ENCODE measurements at regions not wholly inside any gene's neighbourhood (a gene's known extent, or its start where the extent isn't known, plus 50 kb on each side); places are given as distances from the start of the nearest gene placed in this dataset.
"Not testable (repeated sequence)": the region's sequence is repeated elsewhere in the genome, so short reads cannot be mapped to it uniquely, and the experiment has no call there.

- no peak overlapping the region for H3K4me3 ChIP-seq
- no peak for ATAC-seq
- DNase-seq: no peak
- no peak overlapping the region for H3K27ac ChIP-seq
- no peak for TF ChIP-seq POLR2A (IDR thresholded peaks at IDR 0.05)
- no peak for TF ChIP-seq CTCF (IDR thresholded peaks at IDR 0.05)
- H3K9me3 ChIP-seq: no peaks in the 10 kb centered on the region
- no peaks in the 10 kb centered on the region for H3K36me3 ChIP-seq
- intact Hi-C loops (cut with DNase I): no loop called here
- no peaks in the 10 kb centered on the region for H3K4me1 ChIP-seq
- H3K27me3 ChIP-seq: no peaks in the 10 kb centered on the region
- WGBS (ENCODE audit: insufficient coverage, low coverage, low lambda C conversion rate, missing lambda C conversion rate): 55% methylated on average over 1 of the region's 1 CpG
These were observed 202.3 kb upstream of the STAC start for GRCh38 chr3:36178018-36178417.

GRCh38 chr3:36182024-36182423 is 198.3 kb upstream of the STAC start:
- 62% methylated on average over 2 of the region's 2 CpGs for WGBS (ENCODE audit: insufficient coverage, low coverage, low lambda C conversion rate, missing lambda C conversion rate)
- ATAC-seq: no peak
- Histone ChIP-seq H3K27me3 (no peaks in the 10 kb centered on the region), H3K36me3 (no peaks in the 10 kb centered on the region), H3K27ac (no peak overlapping the region), H3K4me3 (no peak overlapping the region), H3K9me3 (no peaks in the 10 kb centered on the region), H3K4me1 (no peaks in the 10 kb centered on the region)
- no peak for TF ChIP-seq CTCF (IDR thresholded peaks at IDR 0.05)
- intact Hi-C loops (cut with DNase I): no loop called here
- DNase-seq: no peak

GRCh38 chr3:36187197-36187596 is 193.1 kb upstream of the STAC start:
- ATAC-seq; H3K9me3 ChIP-seq; DNase-seq; H3K36me3 ChIP-seq; H3K27ac ChIP-seq; intact Hi-C loops (cut with DNase I); H3K27me3 ChIP-seq; H3K4me1 ChIP-seq; H3K4me3 ChIP-seq: not testable (repeated sequence)
- WGBS (ENCODE audit: insufficient coverage, low coverage, low lambda C conversion rate, missing lambda C conversion rate): 42% methylated on average over 2 of the region's 2 CpGs

GRCh38 chr3:36192901-36193300 is 187.4 kb upstream of the STAC start:
- no peak for ATAC-seq

GRCh38 chr3:36193448-36193847 is 186.9 kb upstream of the STAC start:
- no peak for DNase-seq
- Histone ChIP-seq H3K4me1 (no peaks in the 10 kb centered on the region), H3K4me3 (no peak overlapping the region), H3K9me3 (no peaks in the 10 kb centered on the region), H3K27ac (no peak overlapping the region), H3K27me3 (no peaks in the 10 kb centered on the region), H3K36me3 (no peaks in the 10 kb centered on the region)
- peak; percentile 59 to 91 (median 76) for ATAC-seq
- intact Hi-C loops (cut with DNase I): no loop called here
- no peak for TF ChIP-seq CTCF (IDR thresholded peaks at IDR 0.05)
- TF ChIP-seq POLR2A (IDR thresholded peaks at IDR 0.05): no peak
- 25% methylated on average over 2 of the region's 2 CpGs for WGBS (ENCODE audit: insufficient coverage, low coverage, low lambda C conversion rate, missing lambda C conversion rate)

More at GRCh38 chr3:36192901-36193300, 187.4 kb upstream of the STAC start:
- Histone ChIP-seq H3K27me3 (no peaks in the 10 kb centered on the region), H3K36me3 (no peaks in the 10 kb centered on the region), H3K9me3 (no peaks in the 10 kb centered on the region), H3K4me1 (no peaks in the 10 kb centered on the region), H3K4me3 (no peak overlapping the region), H3K27ac (no peak overlapping the region)
- no peak for TF ChIP-seq CTCF (IDR thresholded peaks at IDR 0.05)
- no peak for TF ChIP-seq POLR2A (IDR thresholded peaks at IDR 0.05)
- no peak for DNase-seq
- intact Hi-C loops (cut with DNase I): no loop called here
